ENCODE measurements at regions not wholly inside any gene's neighbourhood (a gene's known extent, or its start where the extent isn't known, plus 50 kb on each side); places are given as distances from the start of the nearest gene placed in this dataset.
A peak's percentile ranks its signal among the peaks of the same experiment; 100 is the strongest.
"Not testable (repeated sequence)": the region's sequence is repeated elsewhere in the genome, so short reads cannot be mapped to it uniquely, and the experiment has no call there.

- Histone ChIP-seq H3K9me3 (ENCODE audit: control insufficient read depth in 2 of 3, low read length in 3 of 3) (no peaks in the 10 kb centered on the region), H3K36me3 (ENCODE audit: control insufficient read depth in 2 of 3, insufficient read depth in 3 of 3, low read length in 3 of 3) (no peaks in the 10 kb centered on the region), H3K4me1 (ENCODE audit: control insufficient read depth in 2 of 2, insufficient read depth in 2 of 2, low read length in 2 of 2) (no peaks in the 10 kb centered on the region), H3K27me3 (ENCODE audit: control insufficient read depth in 2 of 2, insufficient read depth in 2 of 2, low read length in 2 of 2) (no peaks in the 10 kb centered on the region), H3K4me3 (ENCODE audit: low read length) (no peak overlapping the region), H3K27ac (ENCODE audit: low read depth, low read length) (no peak overlapping the region)
- ChIA-PET POLR2A (no interaction called here), CTCF (no interaction called here)
- DNase-seq (no peak), ATAC-seq (peak; percentile 8)
- Mint-ChIP-seq H3K4me3 (no peak overlapping the region), H3K4me1 (no peaks in the 10 kb centered on the region), H3K27me3 (peaks cover 0 to 5% (median 0%) of the 10 kb centered on the region in 5 donors), H3K36me3 (no peaks in the 10 kb centered on the region), H3K27ac (no peak overlapping the region), H3K9me3 (peaks cover 0 to 5% (median 0%) of the 10 kb centered on the region in 11 donors)
- intact Hi-C loops (cut with micrococcal nuclease): no loop called here
Observed at GRCh38 chr2:209307161-209308001, 116.5 kb upstream of the MAP2 start.

GRCh38 chr2:209308415-209308814 is 115.4 kb upstream of the MAP2 start:
- Histone ChIP-seq H3K9me3 (ENCODE audit: control insufficient read depth in 2 of 3, low read length in 3 of 3) (no peaks in the 10 kb centered on the region), H3K27me3 (ENCODE audit: control insufficient read depth in 2 of 2, insufficient read depth in 2 of 2, low read length in 2 of 2) (no peaks in the 10 kb centered on the region), H3K36me3 (ENCODE audit: control insufficient read depth in 2 of 3, insufficient read depth in 3 of 3, low read length in 3 of 3) (no peaks in the 10 kb centered on the region), H3K27ac (ENCODE audit: low read depth, low read length) (no peak overlapping the region), H3K4me1 (ENCODE audit: control insufficient read depth in 2 of 2, insufficient read depth in 2 of 2, low read length in 2 of 2) (no peaks in the 10 kb centered on the region), H3K4me3 (ENCODE audit: low read length) (no peak overlapping the region)
- Mint-ChIP-seq H3K9me3 (peaks cover 0 to 4% (median 0%) of the 10 kb centered on the region in 11 donors), H3K4me3 (no peak overlapping the region), H3K4me1 (no peaks in the 10 kb centered on the region), H3K27me3 (peaks cover 0 to 5% (median 0%) of the 10 kb centered on the region in 5 donors), H3K27ac (no peak overlapping the region), H3K36me3 (no peaks in the 10 kb centered on the region)
- ChIA-PET POLR2A (no interaction called here), CTCF (no interaction called here)
- DNase-seq (no peak), ATAC-seq (no peak)
- intact Hi-C loops (cut with micrococcal nuclease): no loop called here

DNA sequence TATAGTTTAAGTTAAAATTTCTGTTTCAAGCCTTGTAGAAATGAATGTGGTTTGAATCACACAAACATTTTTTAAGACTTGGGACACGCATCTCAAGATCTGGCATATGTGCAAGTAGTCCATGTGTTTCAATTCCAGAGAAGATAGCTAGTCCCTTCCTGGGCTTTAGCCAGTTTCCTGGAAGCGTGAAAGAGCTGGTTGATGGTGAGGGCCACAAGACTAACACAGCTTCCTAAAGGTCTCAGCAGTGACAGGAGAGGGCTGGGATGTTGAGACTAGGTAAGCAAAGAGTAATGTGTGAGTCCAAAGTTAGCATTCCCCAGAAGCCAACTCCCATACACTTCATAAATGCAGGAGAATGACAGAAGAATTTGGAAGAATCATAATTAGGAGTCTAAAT is 111.9 kb upstream of the MAP2 start:
- ChIA-PET POLR2A (no interaction called here), CTCF (no interaction called here)
- Mint-ChIP-seq H3K4me1 (no peaks in the 10 kb centered on the region), H3K9me3 (peaks cover 0 to 4% (median 0%) of the 10 kb centered on the region in 11 donors), H3K4me3 (no peak overlapping the region), H3K36me3 (no peaks in the 10 kb centered on the region), H3K27me3 (peaks cover 0 to 5% (median 0%) of the 10 kb centered on the region in 5 donors), H3K27ac (no peak overlapping the region)
- no peaks in the 10 kb centered on the region for H3K27me3 ChIP-seq (ENCODE audit: control insufficient read depth in 2 of 2, insufficient read depth in 2 of 2, low read length in 2 of 2)
- no peak for ATAC-seq
- DNase-seq: no peak
- intact Hi-C loops (cut with micrococcal nuclease): no loop called here
- no peaks in the 10 kb centered on the region for H3K9me3 ChIP-seq (ENCODE audit: control insufficient read depth in 2 of 3, low read length in 3 of 3)
- H3K4me3 ChIP-seq (ENCODE audit: low read length): no peak overlapping the region
- H3K36me3 ChIP-seq (ENCODE audit: control insufficient read depth in 2 of 3, insufficient read depth in 3 of 3, low read length in 3 of 3): no peaks in the 10 kb centered on the region
- no peak overlapping the region for H3K27ac ChIP-seq (ENCODE audit: low read depth, low read length)
- no peaks in the 10 kb centered on the region for H3K4me1 ChIP-seq (ENCODE audit: control insufficient read depth in 2 of 2, insufficient read depth in 2 of 2, low read length in 2 of 2)

DNA sequence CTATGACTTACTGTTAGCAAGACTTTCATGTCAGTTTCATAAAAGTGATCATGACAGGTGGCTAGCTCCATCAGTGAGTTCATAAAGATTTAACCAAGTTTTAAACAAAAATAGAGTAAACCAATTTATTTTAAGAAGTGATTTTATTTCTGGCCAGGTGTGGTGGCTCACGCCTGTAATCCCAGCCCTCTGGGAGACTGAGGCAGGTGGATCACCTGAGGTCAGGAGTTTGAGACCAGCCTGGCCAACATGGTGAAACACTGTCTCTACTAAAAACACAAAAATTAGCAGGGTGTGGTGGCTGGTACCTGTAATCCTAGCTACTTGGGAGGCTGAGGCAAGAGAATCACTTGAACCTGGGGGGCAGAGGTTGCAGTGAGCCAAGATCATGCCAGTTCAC is 111.4 kb upstream of the MAP2 start:
- DNase-seq; H3K27me3 ChIP-seq (ENCODE audit: control insufficient read depth in 2 of 2, insufficient read depth in 2 of 2, low read length in 2 of 2); POLR2A ChIA-PET; H3K4me1 ChIP-seq (ENCODE audit: control insufficient read depth in 2 of 2, insufficient read depth in 2 of 2, low read length in 2 of 2); CTCF ChIA-PET; H3K9me3 ChIP-seq (ENCODE audit: control insufficient read depth in 2 of 3, low read length in 3 of 3); H3K27ac ChIP-seq (ENCODE audit: low read depth, low read length); H3K27me3 Mint-ChIP-seq; ATAC-seq; intact Hi-C loops (cut with micrococcal nuclease); H3K27ac Mint-ChIP-seq; H3K9me3 Mint-ChIP-seq; H3K4me1 Mint-ChIP-seq; H3K4me3 Mint-ChIP-seq; H3K36me3 ChIP-seq (ENCODE audit: control insufficient read depth in 2 of 3, insufficient read depth in 3 of 3, low read length in 3 of 3); H3K4me3 ChIP-seq (ENCODE audit: low read length); H3K36me3 Mint-ChIP-seq: not testable (repeated sequence)

DNA sequence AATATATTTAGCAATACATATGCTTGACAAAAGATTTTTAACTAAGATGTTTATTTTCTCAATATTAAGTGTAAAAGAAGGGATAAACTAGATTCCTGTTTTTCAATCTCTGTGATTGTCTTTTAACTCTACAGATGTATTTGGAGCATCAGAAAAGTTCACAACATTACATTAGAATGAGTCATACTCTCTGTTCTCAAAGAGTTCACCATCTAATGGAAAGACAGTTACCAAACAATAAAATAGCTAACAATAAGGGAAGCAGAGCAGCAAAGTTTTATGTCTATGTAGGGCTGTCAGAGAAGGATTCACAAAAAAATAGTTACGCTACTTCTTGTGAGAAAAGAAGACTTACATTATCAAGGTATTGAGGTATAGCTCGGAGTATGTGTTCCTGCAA is 109.2 kb upstream of the MAP2 start:
- H3K9me3 Mint-ChIP-seq: no peaks in the 10 kb centered on the region
- H3K27me3 Mint-ChIP-seq: no peaks in the 10 kb centered on the region
- ChIA-PET POLR2A (no interaction called here), CTCF (no interaction called here)
- Histone ChIP-seq H3K27ac (ENCODE audit: low read depth, low read length) (no peak overlapping the region), H3K4me3 (ENCODE audit: low read length) (no peak overlapping the region), H3K27me3 (ENCODE audit: control insufficient read depth in 2 of 2, insufficient read depth in 2 of 2, low read length in 2 of 2) (no peaks in the 10 kb centered on the region), H3K36me3 (ENCODE audit: control insufficient read depth in 2 of 3, insufficient read depth in 3 of 3, low read length in 3 of 3) (no peaks in the 10 kb centered on the region), H3K9me3 (ENCODE audit: control insufficient read depth in 2 of 3, low read length in 3 of 3) (no peaks in the 10 kb centered on the region), H3K4me1 (ENCODE audit: control insufficient read depth in 2 of 2, insufficient read depth in 2 of 2, low read length in 2 of 2) (no peaks in the 10 kb centered on the region)
- no peaks in the 10 kb centered on the region for H3K36me3 Mint-ChIP-seq
- DNase-seq (no peak), ATAC-seq (no peak)
- no peak overlapping the region for H3K27ac Mint-ChIP-seq
- intact Hi-C loops (cut with micrococcal nuclease): no loop called here
- no peak overlapping the region for H3K4me3 Mint-ChIP-seq
- no peaks in the 10 kb centered on the region for H3K4me1 Mint-ChIP-seq

DNA sequence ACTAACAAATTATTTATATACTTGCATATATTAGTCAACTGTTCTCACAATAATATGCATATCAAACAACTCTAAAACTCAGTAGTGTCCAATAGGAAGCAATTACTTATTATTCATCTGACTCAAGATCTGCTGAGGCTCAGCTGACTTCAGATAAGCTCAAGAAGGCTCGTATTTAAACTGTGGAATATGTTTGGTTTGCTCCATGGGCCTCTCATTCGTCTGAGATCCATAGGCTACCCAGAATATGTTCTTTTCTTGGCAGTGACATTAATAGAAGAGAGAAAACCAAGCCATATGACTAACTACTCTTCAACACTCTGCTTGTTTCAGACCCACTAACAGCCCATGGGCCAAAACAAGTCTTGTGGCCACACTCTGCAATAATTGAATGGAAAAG is 107.7 kb upstream of the MAP2 start:
- no peak overlapping the region for H3K4me3 ChIP-seq (ENCODE audit: low read length)
- ATAC-seq (no peak), DNase-seq (no peak)
- H3K4me1 ChIP-seq (ENCODE audit: control insufficient read depth in 2 of 2, insufficient read depth in 2 of 2, low read length in 2 of 2): no peaks in the 10 kb centered on the region
- intact Hi-C loops (cut with micrococcal nuclease): no loop called here
- H3K9me3 ChIP-seq (ENCODE audit: control insufficient read depth in 2 of 3, low read length in 3 of 3): no peaks in the 10 kb centered on the region
- Mint-ChIP-seq H3K9me3 (no peaks in the 10 kb centered on the region), H3K27me3 (no peaks in the 10 kb centered on the region), H3K4me3 (no peak overlapping the region), H3K27ac (no peak overlapping the region), H3K36me3 (no peaks in the 10 kb centered on the region), H3K4me1 (no peaks in the 10 kb centered on the region)
- ChIA-PET POLR2A (no interaction called here), CTCF (no interaction called here)
- no peaks in the 10 kb centered on the region for H3K36me3 ChIP-seq (ENCODE audit: control insufficient read depth in 2 of 3, insufficient read depth in 3 of 3, low read length in 3 of 3)
- H3K27me3 ChIP-seq (ENCODE audit: control insufficient read depth in 2 of 2, insufficient read depth in 2 of 2, low read length in 2 of 2): no peaks in the 10 kb centered on the region
- H3K27ac ChIP-seq (ENCODE audit: low read depth, low read length): no peak overlapping the region

DNA sequence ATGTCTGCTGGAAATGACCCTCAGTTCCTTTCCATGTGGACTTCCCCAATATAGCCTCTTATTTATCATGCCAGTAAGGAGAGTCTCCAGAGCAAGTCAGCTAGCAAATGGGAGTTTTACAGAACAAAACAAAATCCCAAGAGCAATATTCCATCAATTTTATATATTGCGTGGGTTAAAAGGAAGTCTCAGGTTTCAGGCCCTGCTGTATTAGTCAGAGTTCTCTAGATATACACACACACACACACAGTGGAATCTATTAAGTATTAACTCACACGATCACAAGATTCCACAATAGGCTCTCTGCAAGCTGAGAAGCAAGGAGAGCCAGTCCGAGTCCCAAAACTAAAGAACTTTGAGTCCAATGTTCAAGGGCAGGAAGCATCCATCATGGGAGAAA is 102.8 kb upstream of the MAP2 start:
- Mint-ChIP-seq H3K27ac (no peak overlapping the region), H3K9me3 (no peaks in the 10 kb centered on the region), H3K4me1 (no peaks in the 10 kb centered on the region), H3K36me3 (no peaks in the 10 kb centered on the region), H3K4me3 (no peak overlapping the region), H3K27me3 (peaks cover 0 to 3% (median 0%) of the 10 kb centered on the region in 5 donors)
- intact Hi-C loops (cut with micrococcal nuclease): no loop called here
- H3K4me3 ChIP-seq (ENCODE audit: low read length): no peak overlapping the region
- CTCF ChIA-PET: no interaction called here
- H3K9me3 ChIP-seq (ENCODE audit: control insufficient read depth in 2 of 3, low read length in 3 of 3): no peaks in the 10 kb centered on the region
- H3K4me1 ChIP-seq (ENCODE audit: control insufficient read depth in 2 of 2, insufficient read depth in 2 of 2, low read length in 2 of 2): no peaks in the 10 kb centered on the region
- DNase-seq (no peak), ATAC-seq (no peak)
- H3K27ac ChIP-seq (ENCODE audit: low read depth, low read length): no peak overlapping the region
- H3K27me3 ChIP-seq (ENCODE audit: control insufficient read depth in 2 of 2, insufficient read depth in 2 of 2, low read length in 2 of 2): no peaks in the 10 kb centered on the region
- POLR2A ChIA-PET: no interaction called here
- H3K36me3 ChIP-seq (ENCODE audit: control insufficient read depth in 2 of 3, insufficient read depth in 3 of 3, low read length in 3 of 3): no peaks in the 10 kb centered on the region

Data from naive thymus-derived CD4-positive, alpha-beta T cell (primary cell).